ENCODE measurements at regions not wholly inside any gene's neighbourhood (a gene's known extent, or its start where the extent isn't known, plus 50 kb on each side); places are given as distances from the start of the nearest gene placed in this dataset.

- Histone ChIP-seq H3K4me2 (ENCODE audit: control insufficient read depth, extremely low read depth, insufficient read depth, low read depth, low read length) (no peak overlapping the region), H3K4me1 (ENCODE audit: control insufficient read depth, extremely low read depth, insufficient read depth, low read length) (no peaks in the 10 kb centered on the region), H2AFZ (ENCODE audit: control insufficient read depth, low read length) (no peak overlapping the region), H3K9me3 (ENCODE audit: control insufficient read depth, low read depth, low read length) (no peaks in the 10 kb centered on the region), H3K27me3 (ENCODE audit: control insufficient read depth, extremely low read depth, insufficient read depth, low read length) (no peaks in the 10 kb centered on the region), H3K79me2 (ENCODE audit: control insufficient read depth, insufficient read depth, low read length) (no peaks in the 10 kb centered on the region), H3K4me3 (ENCODE audit: control insufficient read depth in 2 of 3, extremely low read depth in 1 of 3, insufficient read depth in 2 of 3, low read depth in 1 of 3, low read length in 3 of 3) (no peak overlapping the region), H3K9ac (ENCODE audit: control insufficient read depth, extremely low read depth, insufficient read depth, low read length) (no peak overlapping the region), H3K36me3 (ENCODE audit: control insufficient read depth in 2 of 2, extremely low read depth in 1 of 2, insufficient read depth in 2 of 2, low read length in 2 of 2) (no peaks in the 10 kb centered on the region), H4K20me1 (ENCODE audit: control insufficient read depth, extremely low read depth, insufficient read depth, low read length) (no peaks in the 10 kb centered on the region), H3K27ac (ENCODE audit: control insufficient read depth, insufficient read depth, low read length) (no peak overlapping the region), H3K9me1 (ENCODE audit: control insufficient read depth, extremely low read depth, insufficient read depth, low read length) (no peaks in the 10 kb centered on the region)
- no peak for FAIRE-seq
- no peak for DNase-seq (ENCODE audit: low read depth, low spot score)
- dilution Hi-C loops (cut with MboI; ENCODE audit: extremely low pct_ligation_motif_present, low sequenced_read_pairs) = no loop called here
- no peak for TF ChIP-seq EZH2 (IDR thresholded peaks at IDR 0.05; ENCODE audit: low read length)
- TF ChIP-seq, protein P1, sequence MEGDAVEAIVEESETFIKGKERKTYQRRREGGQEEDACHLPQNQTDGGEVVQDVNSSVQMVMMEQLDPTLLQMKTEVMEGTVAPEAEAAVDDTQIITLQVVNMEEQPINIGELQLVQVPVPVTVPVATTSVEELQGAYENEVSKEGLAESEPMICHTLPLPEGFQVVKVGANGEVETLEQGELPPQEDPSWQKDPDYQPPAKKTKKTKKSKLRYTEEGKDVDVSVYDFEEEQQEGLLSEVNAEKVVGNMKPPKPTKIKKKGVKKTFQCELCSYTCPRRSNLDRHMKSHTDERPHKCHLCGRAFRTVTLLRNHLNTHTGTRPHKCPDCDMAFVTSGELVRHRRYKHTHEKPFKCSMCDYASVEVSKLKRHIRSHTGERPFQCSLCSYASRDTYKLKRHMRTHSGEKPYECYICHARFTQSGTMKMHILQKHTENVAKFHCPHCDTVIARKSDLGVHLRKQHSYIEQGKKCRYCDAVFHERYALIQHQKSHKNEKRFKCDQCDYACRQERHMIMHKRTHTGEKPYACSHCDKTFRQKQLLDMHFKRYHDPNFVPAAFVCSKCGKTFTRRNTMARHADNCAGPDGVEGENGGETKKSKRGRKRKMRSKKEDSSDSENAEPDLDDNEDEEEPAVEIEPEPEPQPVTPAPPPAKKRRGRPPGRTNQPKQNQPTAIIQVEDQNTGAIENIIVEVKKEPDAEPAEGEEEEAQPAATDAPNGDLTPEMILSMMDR (optimal IDR thresholded peaks at IDR 0.05 in 1 of 3, IDR thresholded peaks at IDR 0.05 in 1 of 3, conservative IDR thresholded peaks at IDR 0.05 in 1 of 3; ENCODE audit: extremely low read depth in 1 of 3, insufficient read depth in 2 of 3, low read length in 3 of 3) = no peak
Measured at GRCh38 chr3:34155108-34155507, 356.7 kb downstream of the PDCD6IP start.

- Histone ChIP-seq H3K27ac (ENCODE audit: control insufficient read depth, insufficient read depth, low read length) (no peak overlapping the region), H3K9me1 (ENCODE audit: control insufficient read depth, extremely low read depth, insufficient read depth, low read length) (no peaks in the 10 kb centered on the region), H4K20me1 (ENCODE audit: control insufficient read depth, extremely low read depth, insufficient read depth, low read length) (no peaks in the 10 kb centered on the region), H3K36me3 (ENCODE audit: control insufficient read depth in 2 of 2, extremely low read depth in 1 of 2, insufficient read depth in 2 of 2, low read length in 2 of 2) (no peaks in the 10 kb centered on the region), H3K9ac (ENCODE audit: control insufficient read depth, extremely low read depth, insufficient read depth, low read length) (no peak overlapping the region), H3K4me2 (ENCODE audit: control insufficient read depth, extremely low read depth, insufficient read depth, low read depth, low read length) (no peak overlapping the region), H3K27me3 (ENCODE audit: control insufficient read depth, extremely low read depth, insufficient read depth, low read length) (no peaks in the 10 kb centered on the region), H3K79me2 (ENCODE audit: control insufficient read depth, insufficient read depth, low read length) (no peaks in the 10 kb centered on the region), H3K4me1 (ENCODE audit: control insufficient read depth, extremely low read depth, insufficient read depth, low read length) (no peaks in the 10 kb centered on the region), H3K4me3 (ENCODE audit: control insufficient read depth in 2 of 3, extremely low read depth in 1 of 3, insufficient read depth in 2 of 3, low read depth in 1 of 3, low read length in 3 of 3) (no peak overlapping the region), H3K9me3 (ENCODE audit: control insufficient read depth, low read depth, low read length) (no peaks in the 10 kb centered on the region), H2AFZ (ENCODE audit: control insufficient read depth, low read length) (no peak overlapping the region)
- TF ChIP-seq, protein P1 (optimal IDR thresholded peaks at IDR 0.05 in 1 of 3, IDR thresholded peaks at IDR 0.05 in 1 of 3, conservative IDR thresholded peaks at IDR 0.05 in 1 of 3; ENCODE audit: extremely low read depth in 1 of 3, insufficient read depth in 2 of 3, low read length in 3 of 3) = no peak
- TF ChIP-seq EZH2 (IDR thresholded peaks at IDR 0.05; ENCODE audit: low read length) = no peak
- FAIRE-seq (no peak), DNase-seq (ENCODE audit: low read depth, low spot score) (no peak)
- dilution Hi-C loops (cut with MboI; ENCODE audit: extremely low pct_ligation_motif_present, low sequenced_read_pairs) = no loop called here
Measured at GRCh38 chr3:34155666-34156065, 357.2 kb downstream of the PDCD6IP start.

All from keratinocyte (primary cell).